SU-DHL-6 (cell line): ENCODE measurements at regions not wholly inside any gene's neighbourhood (a gene's known extent, or its start where the extent isn't known, plus 50 kb on each side); places are given as distances from the start of the nearest gene placed in this dataset.

ENCODE experiments used
- CTCF ChIP-seq: fragments of 200-600 bp; sonication (generic); IDR thresholded peaks from one replicate; pipeline ENCODE4 v1.5.1; 2017; ENCODE audit warnings: antibody characterized with exemption, mild to moderate bottlenecking, low read length, moderate library complexity; ENCODE audit not compliant: insufficient read depth, poor library complexity, severe bottlenecking
- EZH2phosphoT487 ChIP-seq: fragments of 200-600 bp; sonication (generic), shearing (Covaris generic); conservative IDR thresholded peaks from 2 replicates; pipeline ENCODE4 v1.6.1; 2018; ENCODE audit warnings: mild to moderate bottlenecking, antibody characterized with exemption, low read length, moderate library complexity, mixed read lengths

DNA sequence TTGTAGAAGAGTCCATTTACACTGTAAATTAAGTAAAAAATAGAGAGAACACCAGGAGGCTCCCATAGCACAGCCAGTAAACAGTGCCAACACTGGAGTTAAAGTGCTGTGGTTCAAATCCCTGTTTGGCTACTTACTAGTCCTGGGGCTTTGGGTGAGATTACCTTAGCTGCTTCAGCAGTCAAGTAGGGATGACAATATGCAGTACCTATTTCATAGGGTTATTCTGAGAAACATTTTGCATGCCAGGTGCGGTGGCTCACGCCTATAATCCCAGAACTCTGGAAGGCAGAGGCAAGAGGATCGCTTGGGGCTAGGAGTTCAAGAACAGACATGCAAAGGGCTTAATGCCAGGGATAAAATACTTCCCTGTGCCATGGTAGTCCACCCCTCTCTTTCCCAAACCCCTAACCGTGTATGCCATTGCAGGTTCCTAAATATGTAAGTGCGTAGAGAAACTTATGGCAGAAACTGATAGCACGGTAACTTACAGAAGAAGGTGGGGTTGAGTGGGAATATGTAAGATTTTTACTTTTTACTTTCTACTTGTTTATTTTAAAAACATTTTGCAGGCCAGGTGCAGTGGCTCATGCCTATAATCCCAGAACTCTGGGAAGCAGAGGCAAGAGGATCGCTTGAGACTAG is 86.4 kb upstream of the PICALM start:
- TF ChIP-seq CTCF (no peak), EZH2phosphoT487 (no peak)
